Endodermal cell (in vitro differentiated cells): ENCODE measurements at regions not wholly inside any gene's neighbourhood (a gene's known extent, or its start where the extent isn't known, plus 50 kb on each side); places are given as distances from the start of the nearest gene placed in this dataset.

Experiments used
- DNase-seq: peaks from one replicate; pipeline ENCODE4 v3.0.0-alpha.2; 2017
- H3K27ac ChIP-seq: 2 replicates; pipeline ENCODE4 v1.5.1; 2013; ENCODE audit warnings: mild to moderate bottlenecking, low read depth, low read length, moderate library complexity
- H3K27me3 ChIP-seq: 2 replicates; pipeline ENCODE4 v1.6.1; 2013; ENCODE audit warnings: mild to moderate bottlenecking, low read length, moderate library complexity; ENCODE audit not compliant: insufficient read depth, control insufficient read depth, poor library complexity, severe bottlenecking
- H3K36me3 ChIP-seq: 2 replicates; pipeline ENCODE4 v1.7.0; 2013; ENCODE audit warnings: mild to moderate bottlenecking, low read length, moderate library complexity; ENCODE audit not compliant: control insufficient read depth, insufficient read depth
- H3K4me1 ChIP-seq: one replicate; pipeline ENCODE4 v1.7.0; 2013; ENCODE audit warnings: low read length; ENCODE audit not compliant: control insufficient read depth, insufficient read depth
- H3K4me3 ChIP-seq: 2 replicates; pipeline ENCODE4 v1.5.1; 2013; ENCODE audit warnings: mild to moderate bottlenecking, low read length, moderate library complexity
- H3K9ac ChIP-seq: 2 replicates; pipeline ENCODE4 v1.6.1; 2013; ENCODE audit warnings: mild to moderate bottlenecking, low read length, moderate library complexity; ENCODE audit not compliant: poor library complexity, severe bottlenecking; ENCODE audit errors: extremely low read depth
- H3K9me3 ChIP-seq: 2 replicates; pipeline ENCODE4 v1.6.1; 2013; ENCODE audit warnings: mild to moderate bottlenecking, low read length, moderate library complexity; ENCODE audit not compliant: control insufficient read depth
- H3K27ac Mint-ChIP-seq: 2 replicates; pipeline ENCODE4 v1.8.0; 2020; ENCODE audit warnings: mixed read lengths
- H3K27me3 Mint-ChIP-seq: 2 replicates; pipeline ENCODE4 v1.8.0; 2021; ENCODE audit warnings: mild to moderate bottlenecking, mixed read lengths; ENCODE audit not compliant: insufficient read depth
- H3K36me3 Mint-ChIP-seq: 2 replicates; pipeline ENCODE4 v1.8.0; 2020; ENCODE audit warnings: low read depth, mixed read lengths
- H3K4me1 Mint-ChIP-seq: 2 replicates; pipeline ENCODE4 v1.8.0; 2020; ENCODE audit warnings: mixed read lengths
- H3K4me3 Mint-ChIP-seq: 2 replicates; pipeline ENCODE4 v1.8.0; 2020; ENCODE audit warnings: mild to moderate bottlenecking, moderate library complexity, mixed read lengths
- H3K9me3 Mint-ChIP-seq: 2 replicates; pipeline ENCODE4 v1.8.0; 2020; ENCODE audit warnings: mild to moderate bottlenecking, mixed read lengths
- WGBS, 2 experiments: methylation state at CpG; one replicate each; pipeline versions ENCODE4 v1.1.5 to v1.1.7; 2013; ENCODE audit warnings: missing lambda C conversion rate in 2 of 2, mixed read lengths in 1 of 2; ENCODE audit not compliant: insufficient coverage in 1 of 2, insufficient read length in 1 of 2; 5-methylcytosine and 5-hydroxymethylcytosine counted together
- TF ChIP-seq, protein P1 (sequence below): fragments of 200-600 bp; sonication (generic); conservative IDR thresholded peaks from 2 replicates; pipeline ENCODE4 v1.5.0; 2021; ENCODE audit warnings: antibody characterized with exemption, mild to moderate bottlenecking

DNA sequence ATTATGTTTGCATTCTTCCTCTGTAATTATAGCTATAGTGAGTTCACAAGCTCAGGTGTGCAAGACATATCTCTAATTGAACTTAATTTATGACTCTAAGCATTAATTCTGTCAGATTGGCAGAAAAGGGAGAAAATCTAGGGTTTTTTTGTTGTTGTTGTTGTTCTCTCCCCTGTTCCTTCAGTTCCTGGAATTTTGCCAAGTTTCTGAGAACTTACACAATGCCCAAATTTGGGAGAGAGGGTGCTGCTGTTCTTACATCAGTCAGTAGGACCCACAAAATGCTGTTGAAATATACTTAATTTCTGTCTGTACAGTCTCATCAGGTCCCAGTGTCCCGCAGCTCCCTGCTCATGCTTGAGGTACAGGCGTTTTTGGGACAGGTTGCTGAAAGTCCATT lies 221.8 kb upstream of the RBMS1 start:
- WGBS, 2 experiments = 86% methylated on average over 2 of the region's 2 CpGs; no CpG with 5 or more reads in 1 of the 2 experiments
- Mint-ChIP-seq H3K4me1 (peaks cover 12% of the 10 kb centered on the region), H3K9me3 (peaks cover 8% of the 10 kb centered on the region)

DNA sequence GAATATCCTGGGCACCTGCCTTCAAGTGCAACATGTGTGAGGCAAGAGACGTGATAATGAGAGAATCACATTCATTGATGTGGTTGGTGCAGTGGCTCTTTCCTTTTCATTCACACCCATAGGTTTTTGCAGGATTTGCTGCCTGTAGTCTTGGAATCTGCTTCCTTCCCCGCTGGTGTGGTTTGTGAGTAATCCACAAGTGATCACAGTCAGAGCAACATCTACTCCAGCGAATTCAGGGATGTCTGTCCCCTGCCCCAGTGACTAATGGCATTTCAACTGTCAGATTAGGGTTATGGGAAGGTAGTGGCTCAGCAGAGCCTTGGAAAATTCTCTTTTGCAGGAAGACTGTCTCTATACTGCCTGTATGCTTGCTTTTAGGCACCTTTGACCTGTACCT lies 225.5 kb upstream of the RBMS1 start:
- no peak overlapping the region for H3K27ac ChIP-seq

More for the DNA sequence above, 221.8 kb upstream of the RBMS1 start:
- H3K9ac ChIP-seq = no peak overlapping the region
- no peak for DNase-seq
- Mint-ChIP-seq H3K36me3 (no peaks in the 10 kb centered on the region), H3K4me3 (no peak overlapping the region), H3K27ac (no peak overlapping the region), H3K27me3 (no peaks in the 10 kb centered on the region)
- H3K36me3 ChIP-seq = no peaks in the 10 kb centered on the region
- peaks cover 8% of the 10 kb centered on the region for H3K4me1 ChIP-seq
- TF ChIP-seq, protein P1, sequence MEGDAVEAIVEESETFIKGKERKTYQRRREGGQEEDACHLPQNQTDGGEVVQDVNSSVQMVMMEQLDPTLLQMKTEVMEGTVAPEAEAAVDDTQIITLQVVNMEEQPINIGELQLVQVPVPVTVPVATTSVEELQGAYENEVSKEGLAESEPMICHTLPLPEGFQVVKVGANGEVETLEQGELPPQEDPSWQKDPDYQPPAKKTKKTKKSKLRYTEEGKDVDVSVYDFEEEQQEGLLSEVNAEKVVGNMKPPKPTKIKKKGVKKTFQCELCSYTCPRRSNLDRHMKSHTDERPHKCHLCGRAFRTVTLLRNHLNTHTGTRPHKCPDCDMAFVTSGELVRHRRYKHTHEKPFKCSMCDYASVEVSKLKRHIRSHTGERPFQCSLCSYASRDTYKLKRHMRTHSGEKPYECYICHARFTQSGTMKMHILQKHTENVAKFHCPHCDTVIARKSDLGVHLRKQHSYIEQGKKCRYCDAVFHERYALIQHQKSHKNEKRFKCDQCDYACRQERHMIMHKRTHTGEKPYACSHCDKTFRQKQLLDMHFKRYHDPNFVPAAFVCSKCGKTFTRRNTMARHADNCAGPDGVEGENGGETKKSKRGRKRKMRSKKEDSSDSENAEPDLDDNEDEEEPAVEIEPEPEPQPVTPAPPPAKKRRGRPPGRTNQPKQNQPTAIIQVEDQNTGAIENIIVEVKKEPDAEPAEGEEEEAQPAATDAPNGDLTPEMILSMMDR = no peak
- no peak overlapping the region for H3K27ac ChIP-seq
- no peaks in the 10 kb centered on the region for H3K27me3 ChIP-seq
- no peak overlapping the region for H3K4me3 ChIP-seq
- H3K9me3 ChIP-seq = peaks cover 3% of the 10 kb centered on the region

DNA sequence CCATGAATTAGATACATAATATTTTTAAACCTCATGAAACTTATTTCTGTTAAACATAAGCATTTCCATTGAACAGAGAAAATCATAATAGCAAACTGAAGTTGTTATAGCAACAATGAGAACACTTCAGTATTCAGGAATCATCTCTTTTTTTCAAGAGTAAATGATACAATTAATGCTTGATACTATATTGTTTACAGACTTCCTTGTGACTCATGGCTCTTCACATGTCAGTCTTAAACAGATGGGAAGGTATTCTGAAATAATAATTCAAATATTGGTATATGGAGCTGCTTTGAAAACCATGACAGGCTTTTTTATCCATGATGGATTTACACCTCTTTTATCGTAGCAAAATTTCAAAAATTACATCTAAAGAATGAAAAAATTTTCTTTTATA lies 226.5 kb upstream of the RBMS1 start:
- Mint-ChIP-seq H3K4me3 (no peak overlapping the region), H3K9me3 (peaks cover 13% of the 10 kb centered on the region), H3K27ac (no peak overlapping the region), H3K4me1 (peaks cover 12% of the 10 kb centered on the region), H3K36me3 (no peaks in the 10 kb centered on the region), H3K27me3 (peaks cover 1% of the 10 kb centered on the region)
- DNase-seq = no peak
- peaks cover 4% of the 10 kb centered on the region for H3K9me3 ChIP-seq
- H3K27ac ChIP-seq = no peak overlapping the region
- H3K4me1 ChIP-seq = peaks cover 8% of the 10 kb centered on the region
- 88% methylated on average over 1 of the region's 1 CpG; no CpG with 5 or more reads in 1 of the 2 experiments for WGBS, 2 experiments
- TF ChIP-seq, protein P1 = no peak
- no peaks in the 10 kb centered on the region for H3K36me3 ChIP-seq
- H3K27me3 ChIP-seq = no peaks in the 10 kb centered on the region
- no peak overlapping the region for H3K9ac ChIP-seq
- no peak overlapping the region for H3K4me3 ChIP-seq

More for the DNA sequence above, 225.5 kb upstream of the RBMS1 start:
- Mint-ChIP-seq H3K27me3 (peaks cover 1% of the 10 kb centered on the region), H3K4me3 (no peak overlapping the region), H3K9me3 (peaks cover 13% of the 10 kb centered on the region), H3K4me1 (peaks cover 12% of the 10 kb centered on the region), H3K36me3 (no peaks in the 10 kb centered on the region), H3K27ac (no peak overlapping the region)
- Histone ChIP-seq H3K36me3 (no peaks in the 10 kb centered on the region), H3K27me3 (no peaks in the 10 kb centered on the region), H3K9me3 (peaks cover 4% of the 10 kb centered on the region), H3K4me3 (no peak overlapping the region), H3K9ac (no peak overlapping the region), H3K4me1 (peaks cover 8% of the 10 kb centered on the region)
- TF ChIP-seq, protein P1 = no peak
- peak; percentile 54 for DNase-seq
- WGBS, 2 experiments = 40 to 44% methylated on average over 2 to 3 of the region's 3 CpGs
